Neural progenitor cell (in vitro differentiated cells): ENCODE measurements at regions not wholly inside any gene's neighbourhood (a gene's known extent, or its start where the extent isn't known, plus 50 kb on each side); places are given as distances from the start of the nearest gene placed in this dataset.

ENCODE experiments used
- EZH2 ChIP-seq: fragments of 200-600 bp; sonication (generic); IDR thresholded peaks from 2 replicates; pipeline ENCODE4 v1.6.1; 2017; ENCODE audit warnings: antibody characterized with exemption, mild to moderate bottlenecking, moderate library complexity
- TF ChIP-seq, protein P1 (sequence below): fragments of 200-600 bp; sonication (generic); IDR thresholded peaks from 2 replicates; pipeline ENCODE4 v1.5.1; 2017; ENCODE audit warnings: antibody characterized with exemption, mild to moderate bottlenecking

DNA sequence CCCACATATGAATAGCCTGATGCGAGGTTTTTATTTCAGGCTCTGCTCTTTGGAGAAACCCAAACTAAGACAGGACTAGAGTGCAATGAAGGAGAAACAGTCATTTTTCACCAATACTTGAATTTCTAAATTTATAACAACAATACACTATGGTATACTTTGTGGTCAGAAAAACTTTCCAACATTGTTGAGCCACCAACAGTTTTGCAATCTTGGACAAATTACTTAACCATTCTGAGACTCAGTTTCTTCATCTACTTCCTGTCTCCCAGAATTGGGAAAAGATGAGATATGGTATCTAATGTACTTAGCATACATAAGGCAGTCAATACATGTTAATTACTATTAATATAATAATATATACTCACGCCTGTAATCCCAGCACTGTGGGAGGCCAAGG is 519.8 kb upstream of the PLXNA2 start:
- TF ChIP-seq, protein P1, sequence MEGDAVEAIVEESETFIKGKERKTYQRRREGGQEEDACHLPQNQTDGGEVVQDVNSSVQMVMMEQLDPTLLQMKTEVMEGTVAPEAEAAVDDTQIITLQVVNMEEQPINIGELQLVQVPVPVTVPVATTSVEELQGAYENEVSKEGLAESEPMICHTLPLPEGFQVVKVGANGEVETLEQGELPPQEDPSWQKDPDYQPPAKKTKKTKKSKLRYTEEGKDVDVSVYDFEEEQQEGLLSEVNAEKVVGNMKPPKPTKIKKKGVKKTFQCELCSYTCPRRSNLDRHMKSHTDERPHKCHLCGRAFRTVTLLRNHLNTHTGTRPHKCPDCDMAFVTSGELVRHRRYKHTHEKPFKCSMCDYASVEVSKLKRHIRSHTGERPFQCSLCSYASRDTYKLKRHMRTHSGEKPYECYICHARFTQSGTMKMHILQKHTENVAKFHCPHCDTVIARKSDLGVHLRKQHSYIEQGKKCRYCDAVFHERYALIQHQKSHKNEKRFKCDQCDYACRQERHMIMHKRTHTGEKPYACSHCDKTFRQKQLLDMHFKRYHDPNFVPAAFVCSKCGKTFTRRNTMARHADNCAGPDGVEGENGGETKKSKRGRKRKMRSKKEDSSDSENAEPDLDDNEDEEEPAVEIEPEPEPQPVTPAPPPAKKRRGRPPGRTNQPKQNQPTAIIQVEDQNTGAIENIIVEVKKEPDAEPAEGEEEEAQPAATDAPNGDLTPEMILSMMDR = no peak
- no peak for TF ChIP-seq EZH2
